Colonic mucosa (tissue), 4 donors: ENCODE measurements at regions not wholly inside any gene's neighbourhood (a gene's known extent, or its start where the extent isn't known, plus 50 kb on each side); places are given as distances from the start of the nearest gene placed in this dataset.

Source experiments
- DNase-seq: peaks from one replicate; pipeline ENCODE4 v3.0.0-alpha.2; 2020
- H3K27ac ChIP-seq: fragments of 200-600 bp; one replicate; pipeline ENCODE4 v1.8.0; 2021
- H3K27me3 ChIP-seq: fragments of 200-600 bp; one replicate; pipeline ENCODE4 v1.8.0; 2021
- H3K36me3 ChIP-seq: fragments of 200-600 bp; one replicate; pipeline ENCODE4 v1.8.0; 2021
- H3K4me1 ChIP-seq: fragments of 200-600 bp; one replicate; pipeline ENCODE4 v1.8.0; 2021; ENCODE audit warnings: mild to moderate bottlenecking
- H3K4me3 ChIP-seq: fragments of 200-600 bp; one replicate; pipeline ENCODE4 v1.8.0; 2021
- H3K9ac ChIP-seq, 2 donors: one replicate each; pipeline ENCODE4 v1.7.0; 2013; ENCODE audit warnings: control low read depth in 2 of 2, low read depth in 2 of 2, low read length in 2 of 2
- H3K9me3 ChIP-seq: fragments of 200-600 bp; one replicate; pipeline ENCODE4 v1.8.0; 2021
- intact Hi-C: fragments of 100-400 bp; cut with DNase I; formaldehyde crosslinking; loops from one replicate; pipeline ENCODE4 v1.14.1; 2022
- TF ChIP-seq, protein P1 (sequence below): fragments of 200-600 bp; IDR thresholded peaks from one replicate; pipeline ENCODE4 v1.8.0; 2022; ENCODE audit warnings: antibody characterized with exemption, mild to moderate bottlenecking
- donor health status: healthy.
- donor health status: DM: no; HTN: no; CAD: no.
- donor health status: DM: no; HTN: no; CAD: no.

DNA sequence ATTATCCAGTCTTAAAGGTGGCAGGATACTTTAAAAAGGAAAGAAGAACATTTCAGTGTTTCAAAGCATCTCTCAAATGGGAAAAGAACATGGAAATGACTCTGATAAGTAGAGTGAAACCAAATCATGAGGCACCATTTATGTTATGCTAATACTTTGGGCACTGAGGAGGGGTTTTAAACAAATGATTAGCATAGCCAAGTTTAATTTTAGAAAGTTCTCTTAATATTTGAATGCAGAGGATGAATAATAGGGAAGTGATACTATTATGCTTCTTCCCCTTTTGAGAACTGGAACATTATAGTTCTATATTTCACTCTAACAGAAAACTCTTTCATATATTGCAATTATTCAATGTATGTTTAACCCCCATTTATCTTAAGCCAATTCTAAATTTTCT is 1181.9 kb upstream of the PRMT6 start:
- Histone ChIP-seq H3K9ac (no peak overlapping the region), H3K27ac (no peak overlapping the region), H3K4me1 (no peaks in the 10 kb centered on the region), H3K27me3 (no peaks in the 10 kb centered on the region), H3K9me3 (no peaks in the 10 kb centered on the region), H3K4me3 (no peak overlapping the region), H3K36me3 (no peaks in the 10 kb centered on the region)
- intact Hi-C loops = no loop called here
- DNase-seq = no peak
- TF ChIP-seq, protein P1, sequence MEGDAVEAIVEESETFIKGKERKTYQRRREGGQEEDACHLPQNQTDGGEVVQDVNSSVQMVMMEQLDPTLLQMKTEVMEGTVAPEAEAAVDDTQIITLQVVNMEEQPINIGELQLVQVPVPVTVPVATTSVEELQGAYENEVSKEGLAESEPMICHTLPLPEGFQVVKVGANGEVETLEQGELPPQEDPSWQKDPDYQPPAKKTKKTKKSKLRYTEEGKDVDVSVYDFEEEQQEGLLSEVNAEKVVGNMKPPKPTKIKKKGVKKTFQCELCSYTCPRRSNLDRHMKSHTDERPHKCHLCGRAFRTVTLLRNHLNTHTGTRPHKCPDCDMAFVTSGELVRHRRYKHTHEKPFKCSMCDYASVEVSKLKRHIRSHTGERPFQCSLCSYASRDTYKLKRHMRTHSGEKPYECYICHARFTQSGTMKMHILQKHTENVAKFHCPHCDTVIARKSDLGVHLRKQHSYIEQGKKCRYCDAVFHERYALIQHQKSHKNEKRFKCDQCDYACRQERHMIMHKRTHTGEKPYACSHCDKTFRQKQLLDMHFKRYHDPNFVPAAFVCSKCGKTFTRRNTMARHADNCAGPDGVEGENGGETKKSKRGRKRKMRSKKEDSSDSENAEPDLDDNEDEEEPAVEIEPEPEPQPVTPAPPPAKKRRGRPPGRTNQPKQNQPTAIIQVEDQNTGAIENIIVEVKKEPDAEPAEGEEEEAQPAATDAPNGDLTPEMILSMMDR = no peak

DNA sequence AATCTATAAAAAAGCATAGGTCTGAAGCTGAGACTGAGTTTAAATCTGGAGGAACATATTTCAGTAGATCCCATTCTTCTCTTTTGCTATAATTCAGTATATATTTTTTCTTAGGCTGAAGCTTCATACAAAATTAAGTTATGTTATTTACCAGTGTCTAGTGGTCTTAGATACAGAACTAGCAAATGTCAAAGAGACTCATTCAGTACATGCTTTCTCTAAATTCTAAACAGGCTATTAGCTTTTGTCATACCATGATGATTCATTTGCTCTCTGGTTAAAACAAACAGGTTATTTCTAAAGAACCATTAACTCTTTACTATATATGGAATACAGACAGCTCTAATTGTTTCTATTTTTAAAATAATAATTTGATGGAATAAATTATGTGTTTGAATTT is 1170.2 kb upstream of the PRMT6 start:
- Histone ChIP-seq H3K27me3 (no peaks in the 10 kb centered on the region), H3K36me3 (no peaks in the 10 kb centered on the region), H3K4me3 (no peak overlapping the region), H3K9ac (no peak overlapping the region), H3K27ac (no peak overlapping the region), H3K9me3 (no peaks in the 10 kb centered on the region), H3K4me1 (no peaks in the 10 kb centered on the region)
- intact Hi-C loops = no loop called here
- no peak for DNase-seq
- TF ChIP-seq, protein P1 = no peak

DNA sequence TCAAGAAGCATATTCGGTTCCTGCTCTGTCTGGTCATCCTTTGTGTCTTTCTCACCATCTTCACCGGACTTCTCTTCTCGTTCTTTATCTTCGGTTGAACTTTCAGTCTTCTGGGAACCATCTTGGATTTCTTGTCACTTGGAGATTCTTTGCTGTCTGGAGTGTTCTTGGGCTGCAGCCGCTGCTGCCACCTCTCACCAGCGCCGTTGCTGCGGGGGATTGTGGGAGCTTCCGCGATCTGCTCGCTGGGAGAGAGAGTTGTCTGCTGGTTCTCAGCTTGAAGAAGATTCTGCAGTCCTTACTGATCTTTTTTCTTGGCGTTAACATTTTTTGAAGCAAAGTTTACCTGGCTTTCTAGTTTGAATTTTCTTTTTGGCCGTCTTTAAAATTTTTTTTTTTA is 1165.2 kb upstream of the PRMT6 start:
- no peak overlapping the region for H3K9ac ChIP-seq
- TF ChIP-seq, protein P1 = no peak
- H3K36me3 ChIP-seq = no peaks in the 10 kb centered on the region
- DNase-seq = no peak
- no peaks in the 10 kb centered on the region for H3K27me3 ChIP-seq
- no peak overlapping the region for H3K27ac ChIP-seq
- intact Hi-C loops = no loop called here
- H3K4me3 ChIP-seq = no peak overlapping the region
- no peaks in the 10 kb centered on the region for H3K9me3 ChIP-seq
- no peaks in the 10 kb centered on the region for H3K4me1 ChIP-seq

DNA sequence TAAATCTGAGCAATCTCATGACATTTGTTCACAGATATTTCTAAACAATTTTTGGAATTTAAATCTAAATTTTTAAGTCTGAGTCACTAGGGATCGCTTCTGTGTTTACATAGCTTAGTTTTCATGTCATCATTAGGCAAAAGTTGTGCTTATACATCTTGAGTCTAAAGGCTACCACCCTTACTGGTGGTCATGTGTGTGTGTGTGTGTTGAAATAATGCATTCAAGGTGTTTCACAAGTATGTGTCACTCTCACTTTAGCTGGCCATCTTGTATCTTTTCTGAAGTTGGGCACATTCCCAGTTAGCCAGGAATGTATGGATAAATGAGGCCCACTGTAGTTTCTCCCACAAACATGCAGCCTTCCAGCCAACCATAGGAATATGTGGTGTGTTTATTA is 1162.5 kb upstream of the PRMT6 start:
- H3K27me3 ChIP-seq = no peaks in the 10 kb centered on the region
- no peaks in the 10 kb centered on the region for H3K9me3 ChIP-seq
- H3K36me3 ChIP-seq = no peaks in the 10 kb centered on the region
- H3K4me1 ChIP-seq = no peaks in the 10 kb centered on the region
- no peak overlapping the region for H3K4me3 ChIP-seq
- no peak overlapping the region for H3K27ac ChIP-seq
- DNase-seq = no peak
- intact Hi-C loops = no loop called here
- no peak overlapping the region for H3K9ac ChIP-seq
- TF ChIP-seq, protein P1 = no peak

DNA sequence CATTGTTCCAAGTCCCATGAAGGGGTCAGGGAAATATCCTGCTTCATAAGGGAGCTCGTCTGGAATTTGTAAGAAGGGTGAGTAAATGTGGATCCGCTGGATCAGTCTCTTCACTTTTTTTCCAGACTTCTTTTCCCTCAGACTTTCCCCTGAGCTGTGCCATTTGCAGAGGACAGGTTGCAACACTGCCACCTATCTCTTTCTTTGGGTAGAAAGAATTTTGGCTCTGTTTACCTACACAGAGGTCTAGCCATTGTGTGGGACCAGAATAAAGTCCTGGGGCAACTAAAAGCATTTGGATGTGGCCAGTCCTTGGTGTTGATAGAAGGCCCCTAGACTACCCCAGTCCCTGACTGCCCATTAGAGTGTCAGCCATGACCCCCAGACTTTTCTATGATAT is 1146.7 kb upstream of the PRMT6 start:
- intact Hi-C loops = no loop called here
- no peak overlapping the region for H3K4me3 ChIP-seq
- no peaks in the 10 kb centered on the region for H3K27me3 ChIP-seq
- TF ChIP-seq, protein P1 = no peak
- no peak overlapping the region for H3K9ac ChIP-seq
- H3K36me3 ChIP-seq = no peaks in the 10 kb centered on the region
- DNase-seq = no peak
- H3K9me3 ChIP-seq = no peaks in the 10 kb centered on the region
- no peaks in the 10 kb centered on the region for H3K4me1 ChIP-seq
- H3K27ac ChIP-seq = no peak overlapping the region

DNA sequence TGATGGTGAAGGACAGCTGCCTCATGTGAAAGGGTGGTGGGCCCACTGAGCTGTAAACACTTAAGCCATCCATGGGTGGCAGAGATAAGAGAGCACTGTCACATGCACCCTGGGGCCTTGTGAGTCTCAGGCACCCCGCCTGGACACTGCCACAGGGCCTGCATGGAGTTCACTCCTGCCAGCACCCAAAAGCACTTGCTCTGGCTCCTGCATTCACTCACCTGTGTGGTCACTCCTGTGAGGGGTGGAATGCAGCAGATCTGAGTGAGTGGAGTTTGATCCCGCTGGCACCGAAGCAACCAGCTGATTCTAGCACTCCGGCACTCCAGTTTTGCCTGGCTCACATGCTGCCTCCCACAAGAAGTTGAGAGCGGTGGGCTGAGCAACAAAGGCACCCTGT is 1142.1 kb upstream of the PRMT6 start:
- TF ChIP-seq, protein P1 = no peak
- intact Hi-C loops = no loop called here
- Histone ChIP-seq H3K27me3 (no peaks in the 10 kb centered on the region), H3K4me3 (no peak overlapping the region), H3K27ac (no peak overlapping the region), H3K36me3 (no peaks in the 10 kb centered on the region), H3K9me3 (no peaks in the 10 kb centered on the region), H3K4me1 (no peaks in the 10 kb centered on the region), H3K9ac (no peak overlapping the region)
- no peak for DNase-seq
